Activated effector memory CD4-positive, alpha-beta T cell treated with Interleukin-2 at 50 U/mL for 16 hours (primary cell): ENCODE measurements at regions not wholly inside any gene's neighbourhood (a gene's known extent, or its start where the extent isn't known, plus 50 kb on each side); places are given as distances from the start of the nearest gene placed in this dataset.
"Not testable (repeated sequence)": the region's sequence is repeated elsewhere in the genome, so short reads cannot be mapped to it uniquely, and the experiment has no call there.

ENCODE experiments used
- DNase-seq: peaks from one replicate; pipeline ENCODE4 v3.0.0-alpha.2; 2020

DNA sequence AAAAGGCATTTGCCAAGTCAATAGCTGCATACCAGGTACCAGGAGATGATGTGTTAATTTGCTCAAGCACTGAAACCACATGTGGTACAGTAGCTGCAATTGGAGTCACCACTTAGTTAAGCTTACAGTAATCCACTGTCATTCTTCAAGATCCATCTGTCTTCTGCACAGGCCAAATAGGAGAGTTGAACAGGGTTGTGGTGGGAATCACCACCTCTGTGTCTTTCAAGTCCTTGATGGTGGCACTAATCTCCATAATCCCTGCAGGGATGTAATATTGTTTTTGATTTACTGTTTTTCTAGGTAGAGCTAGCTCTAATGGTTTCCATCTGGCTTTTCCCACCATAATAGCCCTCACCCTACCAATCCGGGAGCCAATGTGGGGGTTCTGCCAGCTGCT is 91.9 kb downstream of the FCRL5 start:
- DNase-seq: no peak

DNA sequence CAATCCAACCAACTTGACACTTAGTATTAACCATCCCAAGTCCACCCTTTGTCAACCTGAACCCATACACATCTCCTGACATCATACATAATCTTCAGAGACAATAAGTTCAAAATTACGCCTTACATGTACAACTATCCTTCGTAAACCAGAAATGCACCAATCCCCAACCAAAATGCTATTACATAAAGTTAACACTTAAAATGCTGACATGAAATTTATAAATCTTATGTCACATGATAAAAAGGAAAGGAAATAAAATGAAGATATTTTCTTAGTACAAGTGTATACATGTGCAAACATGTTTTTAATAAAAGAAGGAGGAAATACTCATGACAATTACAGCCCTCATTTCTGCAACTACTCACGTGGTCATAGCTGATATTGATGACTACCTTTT is 95.0 kb downstream of the FCRL5 start:
- no peak for DNase-seq

DNA sequence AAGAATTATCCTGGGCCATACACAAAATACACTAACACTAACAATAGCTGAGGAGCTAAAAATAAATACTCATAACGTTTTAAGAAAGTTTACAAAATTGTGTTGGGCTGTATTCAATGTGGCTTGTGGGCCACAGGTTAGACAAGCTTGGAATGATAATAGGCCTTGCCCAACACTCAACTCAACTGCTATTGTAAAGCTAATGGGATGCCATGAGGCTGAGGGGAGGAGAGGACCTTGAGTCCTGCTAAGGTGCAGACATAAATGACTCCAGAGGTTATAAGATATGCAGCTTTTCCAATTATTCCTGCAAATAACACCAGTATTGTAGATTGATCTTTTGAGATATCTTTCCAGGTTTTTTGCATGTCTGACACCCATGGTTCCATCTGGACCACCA is 97.0 kb downstream of the FCRL5 start:
- no peak for DNase-seq

DNA sequence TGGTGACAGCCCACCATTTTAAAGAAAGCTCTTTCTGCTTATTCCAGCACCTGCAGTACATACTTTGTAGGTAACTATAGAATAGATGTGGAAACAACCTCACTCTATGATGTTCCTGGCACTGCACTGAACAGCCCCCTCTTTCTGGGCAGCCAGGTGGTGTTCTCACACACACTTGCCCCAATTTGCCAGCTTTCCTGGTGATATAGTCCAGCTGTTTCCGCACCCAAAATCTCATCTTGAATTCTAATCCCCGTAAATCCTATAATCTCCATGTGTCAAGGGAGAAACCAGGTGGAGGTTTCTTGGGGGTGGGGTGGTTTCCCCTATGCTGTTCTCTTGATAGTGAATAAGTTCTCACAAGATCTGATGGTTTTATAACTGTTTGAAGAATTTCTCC is 102.2 kb downstream of the FCRL5 start:
- DNase-seq: no peak

DNA sequence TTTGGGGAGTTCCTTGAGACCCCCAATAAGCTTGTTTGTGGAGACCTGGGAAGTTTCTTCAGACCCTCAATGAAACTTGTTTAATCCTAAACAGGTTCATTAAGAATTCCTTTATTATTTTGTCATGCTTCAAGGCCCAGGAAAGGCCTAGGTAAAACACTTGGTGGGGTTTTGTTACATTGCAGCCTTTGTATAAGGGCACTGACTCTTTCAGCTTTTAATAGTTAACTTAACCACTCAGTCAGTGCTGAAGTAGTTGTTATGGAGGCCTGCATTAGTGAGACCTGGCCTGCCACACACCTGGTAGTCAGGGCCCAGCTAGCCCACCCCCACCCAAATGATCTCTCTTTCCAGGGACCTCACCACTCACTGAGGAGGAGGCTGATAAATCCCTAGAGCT is 103.7 kb downstream of the FCRL5 start:
- no peak for DNase-seq

DNA sequence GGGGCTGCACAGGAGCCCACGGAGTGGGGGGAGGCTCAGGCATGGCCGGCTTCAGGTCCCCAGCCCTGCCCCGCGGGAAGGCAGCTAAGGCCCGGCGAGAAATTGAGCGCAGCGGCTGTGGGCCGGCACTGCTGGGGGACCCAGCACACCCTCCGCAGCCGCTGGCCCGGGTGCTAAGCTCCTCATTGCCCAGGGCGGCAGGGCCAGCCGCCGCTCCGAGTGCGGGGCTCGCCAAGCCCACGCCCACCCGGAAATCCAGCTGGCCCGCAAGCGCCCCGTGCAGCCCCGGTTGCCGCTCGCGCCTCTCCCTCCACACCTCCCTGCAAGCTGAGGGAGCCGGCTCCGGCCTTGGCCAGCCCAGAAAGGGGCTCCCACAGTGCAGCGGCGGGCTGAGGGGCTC is 106.0 kb downstream of the FCRL5 start:
- not testable (repeated sequence) for DNase-seq

DNA sequence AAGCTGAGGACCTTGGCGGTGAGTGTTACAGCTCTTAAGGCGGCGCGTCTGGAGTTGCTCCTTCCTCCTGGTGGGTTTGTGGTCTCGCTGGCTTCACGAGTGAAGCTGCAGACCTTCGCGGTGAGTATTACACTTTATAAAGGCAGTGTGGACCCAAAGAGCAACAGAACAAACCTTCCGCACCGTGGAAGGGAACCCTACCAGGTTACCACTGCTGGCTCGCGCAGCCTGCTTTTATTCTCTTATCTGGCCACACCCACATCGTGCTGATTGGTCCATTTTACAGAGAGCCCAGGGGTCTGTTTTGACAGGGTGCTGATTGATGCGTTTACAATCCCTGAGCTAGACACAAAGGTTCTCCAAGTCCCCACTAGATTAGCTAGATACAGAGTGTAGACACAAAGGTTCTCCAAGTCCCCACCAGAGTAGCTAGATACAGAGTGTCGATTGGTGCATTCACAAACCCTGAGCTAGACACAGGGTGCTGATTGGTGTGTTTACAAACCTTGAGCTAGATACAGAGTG is 106.6 kb downstream of the FCRL5 start:
- not testable (repeated sequence) for DNase-seq

DNA sequence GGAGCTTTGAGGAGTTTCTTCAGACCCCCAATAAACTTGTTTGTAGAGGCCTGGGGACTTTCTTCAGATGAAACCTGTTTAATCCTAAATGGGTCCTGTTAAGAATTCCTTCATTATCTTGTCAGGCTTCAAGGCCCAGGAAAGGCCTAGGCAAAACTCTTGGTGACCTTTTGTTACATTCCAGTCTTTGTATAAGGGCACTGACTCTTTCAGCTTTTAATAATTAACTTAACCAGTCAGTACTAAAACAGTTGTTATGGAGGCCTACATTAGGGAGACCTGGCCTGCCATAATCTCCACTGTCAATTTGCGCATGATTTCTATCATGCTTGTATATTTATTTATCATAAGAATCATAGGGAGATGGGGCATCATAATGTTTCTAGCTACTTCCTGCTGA is 110.2 kb downstream of the FCRL5 start:
- DNase-seq: no peak

DNA sequence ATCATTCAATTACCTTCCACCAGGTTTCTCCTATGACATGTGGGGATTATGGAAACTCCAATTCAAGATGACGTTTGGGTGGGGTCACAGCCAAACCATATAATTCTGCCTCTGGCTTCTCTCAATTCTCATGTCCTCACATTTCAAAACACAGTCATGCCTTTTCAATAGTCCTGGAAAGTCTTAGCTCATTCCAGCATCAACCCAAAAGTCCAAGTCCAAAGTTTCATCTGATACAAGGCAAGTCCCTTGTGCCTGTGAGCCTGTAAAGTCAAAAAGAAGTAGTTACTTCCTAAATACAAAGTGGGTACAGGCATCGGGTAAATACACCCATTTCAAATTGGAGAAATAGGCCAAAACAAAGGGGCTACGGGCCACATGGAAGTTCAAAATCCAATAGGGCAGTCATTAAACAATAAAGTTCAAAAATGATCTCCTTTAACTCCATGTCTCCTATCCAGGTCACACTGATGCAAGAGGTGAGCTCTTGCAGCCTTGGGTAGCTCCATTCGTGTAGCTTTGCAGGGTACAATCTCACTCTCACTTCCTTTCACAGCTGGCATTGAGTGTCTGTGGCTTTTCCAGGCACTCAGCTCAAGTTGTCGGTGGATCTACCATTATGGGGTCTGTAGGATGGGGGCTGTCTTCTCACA is 112.9 kb downstream of the FCRL5 start:
- no peak for DNase-seq

DNA sequence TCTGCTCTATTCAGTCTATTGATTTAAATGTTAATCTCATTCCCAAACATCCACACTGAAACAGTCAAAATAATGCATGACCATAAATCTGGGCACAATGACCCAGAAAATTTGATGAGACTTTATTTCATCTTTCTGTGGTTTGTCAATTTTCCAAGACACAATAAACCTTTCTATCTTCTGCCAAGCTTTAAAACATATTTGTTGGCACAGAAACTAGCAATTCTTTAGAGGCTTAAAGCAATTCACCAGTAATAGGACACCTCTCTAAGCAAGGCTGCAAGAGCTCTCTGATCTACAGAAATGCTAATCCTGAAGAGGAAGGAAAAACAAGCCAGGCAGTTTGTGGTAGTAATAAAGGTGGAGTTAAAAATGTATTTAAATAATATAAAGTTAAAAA is 113.7 kb downstream of the FCRL5 start:
- no peak for DNase-seq

DNA sequence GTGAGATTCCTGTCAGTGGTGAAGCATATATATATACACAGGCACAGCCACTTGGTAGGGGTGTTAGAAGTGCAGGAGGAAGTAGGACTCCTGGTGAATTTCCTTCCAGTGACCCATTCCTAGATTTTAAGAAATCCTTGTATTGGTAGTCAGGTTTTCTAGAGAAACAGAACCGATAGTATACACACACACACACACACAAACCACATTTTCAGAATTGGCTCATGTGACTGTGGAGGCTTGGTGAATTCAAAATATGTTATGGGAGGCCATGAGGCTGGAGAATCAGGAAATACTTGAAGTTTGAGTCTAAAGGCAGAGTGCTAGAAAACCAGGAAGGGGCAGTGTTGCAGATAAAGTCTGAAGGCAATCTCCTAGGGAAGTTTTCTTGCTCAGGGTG is 114.2 kb downstream of the FCRL5 start:
- no peak for DNase-seq

DNA sequence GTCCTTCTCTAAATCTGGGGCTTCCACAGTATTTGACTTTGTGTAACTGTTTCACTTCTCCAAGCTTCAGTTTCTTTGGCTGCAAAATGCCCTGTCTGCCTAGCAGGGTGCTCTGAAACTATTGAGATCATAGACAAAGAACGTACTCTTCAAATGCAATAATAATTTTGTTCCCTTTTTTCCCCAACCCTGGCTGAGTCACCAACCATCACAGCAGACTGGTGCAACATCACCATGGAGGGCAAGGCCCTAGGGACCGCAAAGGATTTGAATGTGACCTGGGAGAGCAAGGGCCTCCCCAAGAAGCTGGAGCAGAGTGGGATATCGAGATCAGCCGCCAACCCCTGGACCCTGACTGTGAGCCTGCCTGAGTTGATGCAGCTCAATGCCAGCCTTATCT is 115.0 kb downstream of the FCRL5 start:
- DNase-seq: no peak

DNA sequence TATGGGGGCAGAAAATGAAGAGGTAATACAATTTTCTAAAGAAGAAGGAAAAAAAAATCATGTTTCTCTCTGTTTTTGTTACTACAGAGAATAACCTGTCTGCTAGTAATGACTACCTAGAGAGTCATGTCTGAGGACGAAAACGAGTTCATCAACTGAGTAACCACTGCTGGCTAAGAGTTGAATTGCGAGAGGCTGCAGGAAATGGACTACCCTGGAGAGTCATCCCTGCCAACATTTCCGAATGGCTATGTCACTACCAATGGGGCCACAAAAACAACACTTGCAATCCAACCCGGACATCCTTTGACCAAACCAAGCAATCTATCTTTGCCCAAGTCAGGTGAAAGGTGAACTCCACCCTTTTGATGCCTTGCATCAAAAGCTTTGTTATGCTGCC is 120.6 kb downstream of the FCRL5 start:
- DNase-seq: no peak

DNA sequence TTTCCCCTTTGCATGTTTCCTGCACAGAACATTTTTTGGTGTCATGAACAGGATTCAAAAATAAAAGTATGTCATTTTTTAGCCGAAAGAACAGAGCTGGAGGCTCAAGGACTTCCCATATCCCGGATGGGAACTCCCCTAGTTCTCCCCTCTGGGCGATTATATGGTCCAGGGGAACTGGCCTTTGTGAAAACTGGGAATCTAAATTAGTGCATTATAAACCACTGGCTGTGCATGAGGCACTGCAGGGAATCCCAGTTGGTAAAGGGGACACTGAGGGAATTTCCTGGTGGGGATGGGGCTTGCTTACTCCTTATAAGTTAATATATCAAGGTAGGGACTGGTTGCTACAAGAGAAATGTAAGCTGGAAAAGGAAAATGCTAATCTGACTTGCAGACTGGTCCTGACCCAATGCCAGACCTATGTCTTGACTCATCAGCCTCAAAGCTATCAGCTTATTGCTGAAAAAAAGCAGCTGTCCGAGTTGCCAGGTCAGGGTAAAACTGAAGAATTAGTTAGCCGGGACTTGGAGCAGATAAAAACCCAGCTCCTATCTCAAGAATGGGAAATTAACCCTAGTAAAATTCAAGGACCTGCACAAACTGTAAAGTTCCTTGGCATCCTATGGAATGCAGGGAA is 122.6 kb downstream of the FCRL5 start:
- DNase-seq: no peak

DNA sequence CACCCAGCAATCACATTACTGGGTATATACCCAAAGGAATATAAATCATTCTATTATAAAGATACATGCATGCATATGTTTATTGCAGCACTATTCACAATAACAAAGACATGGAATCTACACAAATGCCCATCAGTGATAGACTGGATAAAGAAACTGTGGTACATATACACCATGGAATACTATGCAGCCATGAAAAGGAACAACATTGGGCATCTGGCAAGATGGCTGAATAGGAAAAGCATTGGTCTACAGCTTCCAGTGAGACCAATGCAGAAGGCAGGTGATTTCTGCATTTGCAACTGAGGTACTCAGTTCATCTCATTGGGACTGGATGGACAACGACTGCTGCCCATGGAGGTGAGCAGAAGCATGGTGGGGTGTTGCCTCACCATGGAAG is 128.6 kb downstream of the FCRL5 start:
- DNase-seq: not testable (repeated sequence)

DNA sequence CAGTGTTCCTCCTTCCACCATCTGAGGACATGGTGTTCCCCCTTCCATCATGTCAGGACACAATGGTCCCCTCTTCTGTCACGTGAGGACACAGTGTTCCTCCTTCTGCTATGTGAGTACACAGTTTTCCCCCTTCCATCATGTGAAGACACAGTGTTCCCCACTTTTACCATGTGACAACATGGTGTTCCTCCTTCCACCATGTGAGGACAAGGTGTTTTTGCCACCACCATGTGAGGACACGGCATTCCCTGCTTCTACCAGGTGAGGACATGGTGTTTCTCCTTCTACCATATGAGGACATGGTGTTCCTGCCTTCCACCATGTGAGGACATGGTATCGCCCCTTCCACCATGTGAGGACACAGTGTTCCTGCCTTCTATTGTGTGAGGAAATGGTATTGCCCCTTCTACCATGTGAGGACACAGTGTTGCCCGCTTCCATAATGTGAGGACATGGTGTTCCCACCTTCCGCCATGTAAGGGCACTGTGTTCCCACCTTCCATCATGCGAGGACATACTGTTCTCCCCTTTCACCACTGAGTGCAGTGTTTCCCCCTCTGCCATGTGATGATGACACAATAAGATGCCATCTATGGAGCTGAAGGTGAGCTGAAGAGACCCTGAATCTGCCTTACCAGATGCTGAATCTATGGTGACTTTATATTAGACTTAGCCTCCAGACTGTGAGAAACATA is 132.3 kb downstream of the FCRL5 start:
- no peak for DNase-seq

DNA sequence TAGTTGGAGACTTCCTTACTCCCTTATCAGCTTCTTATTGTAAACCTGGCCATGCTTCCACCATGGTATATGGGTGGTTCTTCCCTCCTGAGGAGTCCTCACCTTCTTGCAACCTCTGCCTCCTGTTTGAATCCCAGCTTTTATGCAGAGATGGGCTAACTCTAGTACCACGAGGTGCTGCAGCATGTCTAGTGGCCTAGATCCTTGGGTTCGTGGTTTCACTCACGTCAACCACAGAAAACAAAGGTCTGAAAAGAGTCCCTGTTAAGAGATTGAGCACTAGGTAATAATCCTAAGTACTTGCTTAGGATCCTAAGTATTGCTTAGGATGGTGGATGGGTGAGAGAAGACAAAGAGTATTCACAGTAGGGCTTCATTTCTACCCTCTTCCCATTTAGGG is 133.7 kb downstream of the FCRL5 start:
- DNase-seq: no peak

DNA sequence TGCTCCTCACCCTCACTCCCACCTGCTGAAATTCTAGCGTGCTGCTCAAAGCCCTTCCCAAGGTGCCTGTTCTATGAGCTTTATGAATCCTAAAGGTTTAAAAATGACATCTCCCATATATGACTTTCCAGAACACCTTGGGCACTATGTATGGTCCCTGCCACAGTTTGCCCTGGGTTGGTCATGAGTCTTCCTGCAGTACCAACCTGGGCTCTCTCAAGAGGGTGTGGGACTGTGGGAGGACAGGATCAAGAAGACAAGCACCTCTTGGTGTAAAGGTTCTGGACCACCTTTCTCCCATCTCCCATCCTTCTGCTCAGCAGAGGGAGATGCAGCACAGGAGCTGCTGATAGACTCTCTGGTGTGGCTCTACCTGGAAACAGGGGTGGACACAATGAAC is 134.1 kb downstream of the FCRL5 start:
- DNase-seq: no peak

DNA sequence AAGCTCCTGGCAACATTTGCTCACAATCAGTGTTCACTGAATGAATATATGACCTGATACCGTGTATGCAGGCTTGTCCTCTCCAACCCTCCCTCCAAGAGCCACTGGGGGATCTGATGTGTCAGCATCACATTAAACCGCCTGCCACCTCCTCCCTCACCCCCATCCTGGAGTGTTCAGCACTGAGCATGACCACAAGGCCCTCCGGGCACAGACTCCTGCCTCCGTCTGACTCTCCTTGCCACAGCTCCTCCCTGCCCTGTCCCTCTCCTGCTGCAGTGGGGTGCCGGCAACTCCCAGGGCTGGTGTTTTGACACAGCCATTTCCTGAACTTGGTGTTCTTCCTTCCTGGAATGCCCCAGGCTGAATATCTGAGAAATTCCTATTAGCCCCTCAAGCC is 136.7 kb downstream of the FCRL5 start:
- no peak for DNase-seq

DNA sequence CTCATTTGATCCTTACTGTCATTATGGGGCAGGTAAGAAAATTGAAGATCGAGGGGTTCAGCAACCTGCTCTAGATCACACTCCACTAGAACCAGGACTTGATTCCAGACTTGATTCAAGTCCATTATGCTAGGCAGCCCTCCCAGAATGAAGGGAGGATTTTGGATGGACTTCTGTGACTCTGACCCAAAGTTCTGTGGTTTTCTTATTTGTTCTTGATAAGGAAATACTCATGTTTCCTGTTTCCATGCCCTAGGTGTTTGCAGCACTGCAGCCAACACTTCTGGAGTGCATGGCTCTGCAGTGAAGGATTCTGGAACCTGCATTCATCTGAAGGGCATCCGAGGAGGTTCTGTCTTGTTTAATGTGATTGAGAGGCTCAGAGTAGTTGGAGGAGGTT is 140.0 kb downstream of the FCRL5 start:
- no peak for DNase-seq

DNA sequence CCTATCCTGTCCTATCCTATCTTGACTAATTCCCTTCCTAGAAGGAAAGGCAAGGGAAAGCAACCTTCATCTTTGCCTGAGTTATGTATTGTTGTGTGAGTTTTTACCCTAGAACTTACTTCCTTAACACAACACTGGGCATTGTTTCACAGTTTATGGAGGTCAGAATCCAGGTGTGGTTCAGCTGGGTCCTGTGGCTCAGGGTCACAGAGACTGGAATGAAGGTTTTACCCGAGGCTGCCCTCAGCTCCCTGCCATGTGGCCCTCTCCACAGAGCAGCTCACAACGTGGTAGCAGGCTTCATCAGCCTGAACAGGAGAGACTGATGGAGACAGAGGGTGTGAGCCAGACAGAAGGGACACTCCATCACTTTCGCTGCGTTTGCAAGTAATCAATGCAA is 140.5 kb downstream of the FCRL5 start:
- DNase-seq: no peak

DNA sequence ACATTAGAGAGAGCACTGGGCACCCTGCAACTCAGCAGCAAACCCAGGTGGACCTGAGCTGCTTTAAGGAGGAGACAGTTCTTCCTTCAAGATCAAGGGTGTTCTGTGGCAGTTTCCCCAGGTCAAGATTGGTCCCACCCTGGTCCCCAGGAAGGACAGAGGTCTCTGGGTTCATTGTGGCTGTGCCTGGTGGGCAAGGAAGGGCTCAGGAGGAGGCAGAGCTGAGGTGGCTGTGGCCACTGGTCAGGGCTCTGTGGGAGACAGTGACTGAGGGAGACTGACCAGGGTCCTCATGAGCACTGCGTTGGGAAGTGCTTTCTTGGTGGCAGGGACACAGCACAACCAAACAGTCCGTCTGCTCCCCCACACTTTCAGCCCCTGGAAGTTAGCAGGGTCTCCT is 141.3 kb downstream of the FCRL5 start:
- DNase-seq: no peak

DNA sequence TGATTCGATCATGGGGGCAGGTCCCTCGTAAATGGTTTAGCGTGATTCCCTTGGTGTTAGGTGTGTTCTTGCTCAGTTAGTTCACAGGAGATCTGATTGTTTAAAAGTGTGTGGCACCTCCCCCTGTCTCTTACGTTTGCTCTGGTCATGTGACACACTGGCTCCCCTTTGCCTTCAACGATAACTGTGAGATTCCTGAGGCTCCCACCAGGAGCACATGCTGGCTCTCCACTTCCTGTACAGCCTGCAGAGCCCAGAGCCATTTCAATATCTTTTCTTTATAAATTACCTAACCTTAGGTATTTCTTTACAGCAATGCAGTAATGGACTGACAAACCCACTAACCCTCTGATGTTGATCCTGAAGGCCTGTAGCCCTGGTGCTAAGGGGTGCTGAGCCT is 141.9 kb downstream of the FCRL5 start:
- no peak for DNase-seq

DNA sequence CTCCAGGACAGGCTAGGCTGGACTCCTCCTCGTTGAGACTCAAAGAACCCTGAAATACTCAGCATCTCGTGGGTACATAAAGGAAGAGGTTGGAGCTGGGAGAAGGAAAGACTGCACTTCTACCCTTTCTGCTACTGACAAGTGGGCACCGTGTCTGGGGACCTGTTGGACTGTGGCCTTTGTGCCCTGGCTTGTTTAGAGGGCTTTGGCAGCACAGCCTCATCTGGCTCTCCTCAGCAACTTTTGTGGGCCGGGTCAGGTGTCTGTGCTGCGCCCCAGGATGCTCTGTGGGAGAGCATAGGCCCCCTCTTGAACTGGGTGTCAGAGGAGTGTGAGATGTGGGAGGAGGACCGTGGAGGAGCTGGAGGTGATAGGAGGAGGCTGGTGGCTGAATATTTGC is 142.4 kb downstream of the FCRL5 start:
- DNase-seq: no peak
